ENCODE measurements at regions not wholly inside any gene's neighbourhood (a gene's known extent, or its start where the extent isn't known, plus 50 kb on each side); places are given as distances from the start of the nearest gene placed in this dataset.
"Not testable (repeated sequence)": the region's sequence is repeated elsewhere in the genome, so short reads cannot be mapped to it uniquely, and the experiment has no call there.

DNA sequence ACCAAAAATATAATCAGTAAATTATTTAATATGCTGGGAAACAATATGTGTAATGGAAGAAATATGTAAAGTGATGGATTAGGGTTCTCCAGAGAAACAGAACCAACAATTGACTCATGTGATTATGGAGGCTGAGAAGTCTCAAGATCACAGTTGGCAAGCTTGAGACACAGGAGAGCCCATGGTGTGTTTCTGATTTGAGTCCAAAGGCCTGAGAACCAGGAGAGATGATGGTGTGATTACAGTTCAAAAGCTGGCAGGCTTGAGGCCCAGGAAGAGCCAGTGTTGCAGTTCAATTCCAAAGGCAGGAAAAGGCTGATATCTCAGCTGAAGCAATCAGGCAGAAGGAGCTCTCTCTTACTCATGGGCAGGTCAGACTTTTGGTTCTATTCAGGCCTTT, 138.8 kb upstream of the NBPF11 start:
- Mint-ChIP-seq H3K27me3 (peaks cover 3 to 37% (median 28%) of the 10 kb centered on the region in 3 donors), H3K27ac (no peak overlapping the region), H3K9me3 (peaks cover 4 to 13% (median 8%) of the 10 kb centered on the region in 7 donors), H3K4me1 (peaks cover 0 to 6% (median 2%) of the 10 kb centered on the region in 3 donors), H3K36me3 (peaks cover 0 to 10% of the 10 kb centered on the region in 2 donors), H3K4me3 (no peak overlapping the region)
- no peak for DNase-seq
- no peak for ATAC-seq (ENCODE audit: low read depth in 2 of 2)

DNA sequence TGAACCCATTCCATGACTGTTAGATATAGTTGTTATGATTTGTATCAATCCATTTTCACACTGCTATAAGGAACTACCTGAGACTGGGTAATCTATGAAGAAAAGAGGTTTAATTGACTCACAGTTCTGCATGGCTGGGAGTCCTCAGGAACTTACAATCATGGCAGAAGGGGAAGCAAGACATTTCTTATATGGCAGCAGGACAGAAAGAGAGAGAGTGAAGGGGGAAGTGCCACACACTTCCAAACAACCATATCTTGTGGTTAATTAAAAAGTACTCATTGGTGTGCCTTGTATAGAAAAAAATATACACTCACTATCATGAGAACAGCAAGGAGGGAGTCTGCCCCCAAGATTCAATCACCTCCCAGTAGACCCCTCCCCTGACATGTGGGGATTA, 137.6 kb upstream of the NBPF11 start:
- Mint-ChIP-seq H3K36me3 (peaks cover 0 to 10% of the 10 kb centered on the region in 2 donors), H3K4me3 (peak overlapping the region in 1 of 8 donors; percentile 4), H3K9me3 (peaks cover 4 to 13% (median 8%) of the 10 kb centered on the region in 7 donors), H3K27me3 (peaks cover 3 to 26% (median 23%) of the 10 kb centered on the region in 3 donors), H3K4me1 (peaks cover 0 to 6% (median 2%) of the 10 kb centered on the region in 3 donors), H3K27ac (no peak overlapping the region)
- ATAC-seq (ENCODE audit: low read depth in 2 of 2) (peak; percentile 46 to 73), DNase-seq (no peak)

DNA sequence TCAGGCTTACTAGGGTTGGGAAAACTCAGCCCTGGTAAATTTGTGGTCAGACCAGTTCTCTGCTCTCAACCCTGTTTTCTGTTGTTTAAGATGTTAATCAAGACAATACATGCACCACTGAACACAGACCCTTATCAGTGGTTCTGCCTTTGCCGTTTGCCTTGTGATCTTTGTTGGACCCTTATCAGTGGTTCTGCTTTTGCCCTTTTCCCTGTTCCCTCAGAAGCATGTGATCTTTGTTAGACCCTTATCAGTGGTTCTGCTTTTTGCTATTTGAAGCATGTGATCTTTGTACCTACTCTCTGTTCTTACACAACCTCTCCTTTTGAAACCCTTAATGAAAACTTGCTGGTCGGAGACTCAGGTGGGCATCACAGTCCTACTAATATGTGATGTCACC, 133.9 kb upstream of the NBPF11 start:
- H3K27ac Mint-ChIP-seq; H3K36me3 Mint-ChIP-seq; H3K4me3 Mint-ChIP-seq; ATAC-seq (ENCODE audit: low read depth in 2 of 2); DNase-seq: not testable (repeated sequence)
- peaks cover 0 to 18% (median 15%) of the 10 kb centered on the region in 3 donors for H3K27me3 Mint-ChIP-seq
- H3K4me1 Mint-ChIP-seq, result peaks cover 0 to 10% (median 2%) of the 10 kb centered on the region in 3 donors
- peaks cover 4 to 13% (median 8%) of the 10 kb centered on the region in 7 donors for H3K9me3 Mint-ChIP-seq

DNA sequence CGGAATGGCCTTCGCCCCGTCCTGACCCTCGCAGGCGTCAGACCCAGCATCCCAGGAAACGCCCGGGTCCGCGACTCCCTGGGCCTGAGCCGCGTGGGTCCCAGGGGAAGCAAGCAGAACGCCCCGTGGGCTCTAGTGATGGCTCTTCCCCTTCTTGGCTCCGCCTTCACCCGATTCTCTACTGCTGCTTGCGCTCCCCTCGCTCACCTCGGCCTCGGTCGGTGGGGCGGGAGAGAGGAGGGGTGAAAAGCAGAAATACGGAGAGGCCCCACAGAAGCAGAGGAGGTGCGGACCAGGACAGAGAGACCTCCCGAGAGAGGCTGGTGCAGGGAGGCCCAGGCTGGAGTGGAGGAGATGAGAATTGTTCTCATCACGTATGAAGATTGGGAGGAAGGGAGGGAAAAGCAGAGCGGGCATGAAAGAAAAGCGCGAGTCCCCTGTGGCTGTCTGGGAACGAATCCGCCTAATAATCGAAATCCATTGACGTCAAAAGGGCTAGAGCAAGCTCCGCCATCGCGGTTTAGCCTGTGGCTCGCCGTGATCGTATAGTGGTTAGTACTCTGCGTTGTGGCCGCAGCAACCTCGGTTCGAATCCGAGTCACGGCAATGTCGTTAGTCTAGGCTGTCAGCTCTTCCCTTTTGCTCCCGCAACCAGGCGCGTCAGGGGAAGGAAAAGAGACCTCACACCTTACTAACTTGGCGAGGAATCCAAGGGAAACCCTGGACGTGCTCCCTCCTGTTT, 128.9 kb upstream of the NBPF11 start:
- not testable (repeated sequence) for DNase-seq, H3K9me3 Mint-ChIP-seq, H3K36me3 Mint-ChIP-seq
- H3K27me3 Mint-ChIP-seq, result peaks cover 25 to 38% (median 30%) of the 10 kb centered on the region in 3 donors
- H3K4me3 Mint-ChIP-seq, result peak overlapping the region in 7 of 8 donors; percentile 70 to 93 (median 84)
- ATAC-seq (ENCODE audit: low read depth in 2 of 2), result peak; percentile 99
- H3K27ac Mint-ChIP-seq, result peak overlapping the region in 1 of 6 donors; percentile 89
- H3K4me1 Mint-ChIP-seq, result peaks cover 4 to 14% (median 10%) of the 10 kb centered on the region in 3 donors

DNA sequence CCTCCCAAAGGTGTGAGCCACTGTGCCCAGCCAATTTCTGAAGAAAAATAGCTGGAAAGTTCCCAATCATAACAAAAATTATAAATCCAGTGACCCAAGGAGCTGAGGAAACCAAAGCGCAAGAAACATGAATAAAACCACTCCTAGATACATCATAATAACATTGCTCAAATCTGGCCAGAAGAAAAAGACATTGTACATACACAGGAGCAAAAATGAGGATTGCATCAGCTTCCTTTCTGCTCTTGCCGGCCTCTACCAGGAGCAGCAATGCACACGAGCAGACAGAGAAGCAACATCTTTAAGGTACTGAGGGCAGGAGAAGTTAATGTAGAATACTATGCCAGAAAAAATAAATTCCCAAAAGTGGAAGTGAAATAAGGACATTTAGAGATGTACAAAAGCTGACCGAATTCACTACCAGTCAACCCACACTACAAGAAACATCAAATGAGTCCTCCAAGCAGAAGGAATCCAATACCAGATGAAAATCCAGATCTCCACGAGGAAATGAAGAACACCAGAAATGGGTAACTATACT, 127.0 kb upstream of the NBPF11 start:
- Mint-ChIP-seq H3K27me3 (peaks cover 28 to 49% (median 40%) of the 10 kb centered on the region in 3 donors), H3K4me1 (peaks cover 4 to 14% (median 9%) of the 10 kb centered on the region in 3 donors), H3K4me3 (peak overlapping the region in 4 of 8 donors; percentile 2 to 79 (median 43)), H3K27ac (peak overlapping the region in 1 of 6 donors; percentile 23)
- not testable (repeated sequence) for H3K9me3 Mint-ChIP-seq; H3K36me3 Mint-ChIP-seq; ATAC-seq (ENCODE audit: low read depth in 2 of 2); DNase-seq

DNA sequence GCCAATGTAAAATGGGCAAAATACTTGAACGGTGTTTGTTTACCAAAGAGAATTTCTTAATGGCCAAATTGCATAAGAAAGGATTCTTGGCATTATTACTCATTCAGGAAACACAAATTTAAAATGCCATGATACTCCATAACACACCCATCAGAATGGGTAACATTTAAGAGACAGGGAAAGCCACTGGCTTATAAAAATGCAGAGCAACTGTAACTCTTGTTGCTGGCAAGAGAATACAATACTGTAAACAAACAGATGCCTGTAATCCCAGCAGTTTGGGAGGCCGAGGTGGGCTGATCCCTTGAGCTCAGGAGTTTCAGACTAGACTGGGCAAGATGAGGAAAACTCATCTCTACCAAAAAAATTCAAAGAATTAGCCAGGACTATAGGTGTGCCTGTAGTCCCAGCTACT, 125.8 kb upstream of the NBPF11 start:
- peaks cover 4 to 14% (median 6%) of the 10 kb centered on the region in 3 donors for H3K4me1 Mint-ChIP-seq
- H3K4me3 Mint-ChIP-seq, result peak overlapping the region in 1 of 8 donors; percentile 7
- peaks cover 28 to 54% (median 48%) of the 10 kb centered on the region in 3 donors for H3K27me3 Mint-ChIP-seq
- not testable (repeated sequence) for DNase-seq; H3K9me3 Mint-ChIP-seq; H3K36me3 Mint-ChIP-seq; ATAC-seq (ENCODE audit: low read depth in 2 of 2); H3K27ac Mint-ChIP-seq

DNA sequence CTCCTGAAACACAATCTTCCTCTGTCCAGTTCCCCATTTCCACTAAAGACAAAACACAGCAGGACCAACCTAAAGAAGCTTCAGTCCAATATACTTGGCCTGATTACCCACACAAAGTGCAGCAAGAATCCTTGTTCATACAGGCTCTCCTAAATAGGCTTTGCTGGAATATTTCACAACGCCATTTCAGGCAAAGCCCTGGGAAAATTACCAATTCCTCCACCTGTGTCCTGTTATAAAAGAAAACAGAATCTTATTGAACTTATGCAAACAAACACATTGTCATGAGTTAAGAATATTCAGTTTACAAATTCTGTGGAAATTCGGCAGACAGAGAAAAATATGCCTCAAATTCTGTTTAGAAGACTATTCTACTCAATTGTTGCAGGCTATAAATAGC, 115.0 kb upstream of the NBPF11 start:
- ATAC-seq (ENCODE audit: low read depth in 2 of 2); H3K27ac Mint-ChIP-seq; DNase-seq; H3K27me3 Mint-ChIP-seq; H3K36me3 Mint-ChIP-seq; H3K4me3 Mint-ChIP-seq; H3K9me3 Mint-ChIP-seq: not testable (repeated sequence)
- H3K4me1 Mint-ChIP-seq, result peaks cover 12 to 15% (median 13%) of the 10 kb centered on the region in 3 donors

DNA sequence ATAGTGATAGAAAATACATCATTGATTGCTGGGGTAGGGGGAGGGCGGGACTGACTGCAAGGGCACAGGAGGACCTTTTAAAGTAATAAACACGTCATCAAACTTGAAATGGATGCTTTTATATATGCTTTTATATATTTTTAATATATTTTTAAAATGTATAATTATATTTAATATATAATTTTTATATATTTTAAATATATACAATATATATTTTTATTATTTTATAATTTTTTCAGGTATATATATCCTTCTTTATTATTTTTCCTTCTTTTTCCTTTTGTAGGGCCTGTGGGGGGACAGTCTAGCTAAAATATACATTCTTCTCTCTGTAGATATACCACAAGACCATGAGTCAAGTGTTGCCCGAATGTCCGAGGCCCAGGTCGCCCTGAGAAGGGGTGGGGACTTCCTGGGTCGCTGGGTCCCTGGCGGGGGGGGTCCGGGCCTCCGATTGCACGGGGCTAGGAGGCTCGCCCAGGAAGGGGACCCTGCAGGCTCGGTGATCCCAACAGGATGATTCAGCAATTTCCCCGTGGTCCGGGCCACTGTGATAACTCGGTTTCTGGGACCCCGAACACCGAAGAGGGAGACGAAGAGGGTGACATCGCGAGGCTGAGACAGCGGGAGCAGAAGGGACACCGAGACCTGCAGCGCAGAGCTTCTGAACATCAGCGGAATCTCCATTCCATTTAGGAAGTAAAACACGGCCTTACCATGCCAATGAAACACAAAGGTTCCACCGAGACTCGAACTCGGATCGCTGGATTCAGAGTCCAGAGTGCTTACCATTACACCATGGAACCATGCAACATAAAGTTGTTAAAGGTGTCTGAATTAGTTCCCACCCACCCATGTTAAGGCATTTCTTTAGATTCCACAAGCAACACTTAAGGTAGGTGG, 112.5 kb upstream of the NBPF11 start:
- no peaks in the 10 kb centered on the region for H3K9me3 Mint-ChIP-seq
- H3K4me1 Mint-ChIP-seq, result peaks cover 12 to 15% (median 13%) of the 10 kb centered on the region in 3 donors
- H3K4me3 Mint-ChIP-seq, result peak overlapping the region in 7 of 8 donors; percentile 86 to 99 (median 95)
- peaks cover 0 to 5% (median 0%) of the 10 kb centered on the region in 3 donors for H3K27me3 Mint-ChIP-seq
- DNase-seq (no peak), ATAC-seq (ENCODE audit: low read depth in 2 of 2) (no peak)
- no peaks in the 10 kb centered on the region for H3K36me3 Mint-ChIP-seq
- H3K27ac Mint-ChIP-seq, result peak overlapping the region in 1 of 6 donors; percentile 99

DNA sequence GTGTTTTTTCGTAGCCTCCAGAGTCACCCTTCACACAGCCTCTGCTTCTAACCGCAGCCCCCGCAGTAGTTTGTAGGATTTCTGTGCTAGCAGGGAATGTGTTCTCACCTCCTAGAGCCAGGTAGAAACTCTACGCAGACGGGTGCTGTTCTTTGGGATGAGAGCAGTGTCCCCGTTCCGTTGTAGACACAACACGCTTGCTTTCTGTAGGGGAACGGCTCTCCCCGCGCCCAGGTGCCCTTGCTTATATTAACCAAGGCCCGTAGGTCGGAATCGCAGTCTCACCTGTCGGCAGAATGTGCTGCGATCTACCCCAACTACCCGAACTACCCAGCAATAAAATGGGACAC, 111.8 kb upstream of the NBPF11 start:
- H3K9me3 Mint-ChIP-seq, result no peaks in the 10 kb centered on the region
- DNase-seq (no peak), ATAC-seq (ENCODE audit: low read depth in 2 of 2) (peak in 1 of 2 donors; percentile 5)
- peaks cover 12 to 15% (median 13%) of the 10 kb centered on the region in 3 donors for H3K4me1 Mint-ChIP-seq
- H3K4me3 Mint-ChIP-seq, result peak overlapping the region; percentile 86 to 99 (median 94)
- H3K27ac Mint-ChIP-seq, result peak overlapping the region; percentile 88 to 99 (median 98)
- no peaks in the 10 kb centered on the region for H3K36me3 Mint-ChIP-seq
- peaks cover 0 to 9% (median 0%) of the 10 kb centered on the region in 3 donors for H3K27me3 Mint-ChIP-seq

DNA sequence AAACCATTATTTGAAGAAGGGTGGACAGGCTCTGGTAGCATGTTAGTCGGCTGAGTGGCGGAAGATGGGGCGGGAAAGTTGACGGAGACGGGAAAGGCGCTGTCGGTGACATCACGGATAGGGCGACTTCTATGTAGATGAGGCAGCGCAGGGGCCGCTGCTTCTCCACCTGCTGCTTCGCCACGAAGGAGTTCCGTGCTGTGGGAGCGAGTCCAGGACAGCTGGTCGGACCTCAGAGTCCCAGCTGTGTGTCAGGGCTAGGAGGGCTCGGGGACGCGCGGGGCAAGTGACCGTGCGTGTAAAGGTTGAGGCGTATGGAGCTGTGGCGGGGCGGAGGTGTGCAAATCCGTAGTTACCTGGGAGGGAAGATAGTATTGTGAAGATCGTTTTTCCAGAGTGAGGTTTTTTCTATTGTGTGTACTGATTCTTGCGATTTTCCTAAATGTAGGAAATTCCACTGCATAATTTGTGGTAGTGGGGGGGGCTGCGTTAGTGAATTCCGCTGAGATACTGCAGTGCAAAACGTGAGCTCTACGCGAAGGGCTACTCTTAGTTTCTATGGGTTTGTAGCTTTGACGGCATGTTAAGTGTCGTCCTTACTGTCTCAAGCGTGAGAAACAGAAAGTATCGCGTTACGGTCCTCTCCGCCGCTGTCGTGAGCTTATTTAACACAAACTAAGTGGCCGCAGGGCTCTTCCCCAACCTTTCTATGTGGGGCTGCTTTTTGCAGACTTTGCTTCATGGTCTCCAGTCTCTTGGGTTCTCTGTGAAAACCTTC, 111.2 kb upstream of the NBPF11 start:
- peak overlapping the region; percentile 86 to 99 (median 94) for H3K4me3 Mint-ChIP-seq
- H3K27me3 Mint-ChIP-seq, result peaks cover 0 to 9% (median 0%) of the 10 kb centered on the region in 3 donors
- H3K36me3 Mint-ChIP-seq, result no peaks in the 10 kb centered on the region
- no peaks in the 10 kb centered on the region for H3K9me3 Mint-ChIP-seq
- ATAC-seq (ENCODE audit: low read depth in 2 of 2), result peak; percentile 85 to 90
- H3K4me1 Mint-ChIP-seq, result peaks cover 12 to 15% (median 13%) of the 10 kb centered on the region in 3 donors
- H3K27ac Mint-ChIP-seq, result peak overlapping the region; percentile 90 to 99 (median 98)
- DNase-seq, result peak; percentile 63

DNA sequence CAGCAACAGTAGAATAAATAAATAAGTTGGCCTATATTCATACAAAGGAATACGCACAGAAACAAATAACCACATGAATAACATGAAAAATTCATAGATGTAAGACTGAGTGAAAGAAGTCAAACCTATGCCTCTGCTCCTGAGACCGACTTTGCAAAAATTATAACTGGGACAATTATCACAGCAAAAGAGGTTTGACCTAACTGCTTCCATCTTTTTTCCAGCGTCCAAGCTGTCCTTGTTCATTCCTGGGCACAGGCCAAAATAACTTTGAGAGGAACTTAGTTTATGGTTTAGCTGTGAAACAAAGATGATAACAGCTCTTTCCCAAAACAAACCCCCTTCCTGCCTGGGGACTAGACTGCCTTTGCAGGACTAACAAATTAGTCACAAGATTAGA, 109.6 kb upstream of the NBPF11 start:
- ATAC-seq (ENCODE audit: low read depth in 2 of 2); DNase-seq; H3K27me3 Mint-ChIP-seq; H3K36me3 Mint-ChIP-seq; H3K9me3 Mint-ChIP-seq: not testable (repeated sequence)
- Mint-ChIP-seq H3K4me3 (peak overlapping the region in 1 of 8 donors; percentile 86), H3K27ac (peak overlapping the region in 1 of 6 donors; percentile 61), H3K4me1 (peaks cover 12 to 15% (median 13%) of the 10 kb centered on the region in 3 donors)

DNA sequence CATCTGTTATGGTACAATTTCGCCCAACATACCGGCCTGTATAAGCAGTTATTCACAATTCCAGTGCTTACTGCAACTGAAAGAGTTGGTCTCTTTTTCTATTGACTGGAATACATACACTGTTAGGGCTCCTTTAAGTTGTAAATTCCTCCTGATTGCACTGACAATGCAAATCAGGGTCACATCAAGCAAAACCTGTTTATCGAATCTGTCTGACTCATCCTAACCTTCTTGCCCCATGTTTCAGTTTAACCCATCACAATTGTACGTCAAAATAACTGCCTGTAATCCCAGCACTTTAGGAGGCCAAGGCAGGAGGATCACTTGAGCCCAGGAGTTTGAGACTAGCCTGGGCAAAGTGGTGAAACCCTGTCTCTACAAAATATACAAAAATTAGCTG, 105.8 kb upstream of the NBPF11 start:
- not testable (repeated sequence) for H3K4me3 Mint-ChIP-seq; DNase-seq; H3K4me1 Mint-ChIP-seq; H3K36me3 Mint-ChIP-seq; H3K9me3 Mint-ChIP-seq; H3K27ac Mint-ChIP-seq; H3K27me3 Mint-ChIP-seq; ATAC-seq (ENCODE audit: low read depth in 2 of 2)
